ENCODE measurements at regions not wholly inside any gene's neighbourhood (a gene's known extent, or its start where the extent isn't known, plus 50 kb on each side); places are given as distances from the start of the nearest gene placed in this dataset.

DNA sequence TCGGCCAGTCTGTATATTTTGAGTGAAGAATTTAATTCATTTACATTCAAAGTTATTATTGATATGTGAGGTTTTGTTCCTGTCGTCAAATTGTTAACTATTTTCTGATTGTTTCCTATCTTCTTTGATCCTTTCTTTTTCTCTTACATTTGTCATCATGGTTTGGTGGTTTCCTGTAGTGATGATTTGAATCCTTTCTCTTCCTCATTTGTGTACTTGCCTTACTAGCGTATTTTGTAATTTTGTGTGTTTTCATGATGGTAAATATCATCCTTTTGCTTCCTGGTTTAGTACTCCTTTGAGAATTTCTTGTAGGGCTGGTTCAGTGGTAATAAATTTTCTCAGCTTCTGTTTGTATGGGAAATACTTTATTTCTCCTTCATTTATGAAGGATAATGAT, 151.7 kb upstream of the CEP162 start:
- Histone ChIP-seq H2BK15ac (ENCODE audit: low read length) (no peak overlapping the region), H3K27ac (ENCODE audit: low read depth, low read length) (no peak overlapping the region), H2AK5ac (ENCODE audit: low read depth, low read length) (no peak overlapping the region), H2BK20ac (ENCODE audit: low read length) (no peak overlapping the region), H3K9ac (replicated peaks in 1 of 4; ENCODE audit: extremely low read depth in 1 of 4, low read depth in 3 of 4, low read length in 3 of 4) (no peak overlapping the region), H2AFZ (ENCODE audit: low read length) (no peak overlapping the region), H3K4me2 (ENCODE audit: insufficient read depth in 1 of 2, low read depth in 2 of 2, low read length in 2 of 2) (no peak overlapping the region), H2BK12ac (ENCODE audit: low read depth, low read length) (no peak overlapping the region), H3K4ac (replicated peaks; ENCODE audit: insufficient read length, low read depth, low read length) (no peak overlapping the region), H3K4me3 (ENCODE audit: extremely low read depth in 1 of 4, insufficient read depth in 2 of 4, low read depth in 3 of 4, low read length in 4 of 4) (no peak overlapping the region), H3K56ac (replicated peaks; ENCODE audit: insufficient read length, low read depth, low read length) (no peak overlapping the region), H4K8ac (ENCODE audit: extremely low read depth, insufficient read depth, low read length) (no peak overlapping the region), H3K79me1 (ENCODE audit: low read depth, low read length) (no peaks in the 10 kb centered on the region), H3K27me3 (replicated peaks in 1 of 4; ENCODE audit: control insufficient read depth in 3 of 4, extremely low read depth in 1 of 4, insufficient read depth in 3 of 4, low read length in 3 of 4) (no peaks in the 10 kb centered on the region), H4K20me1 (replicated peaks in 1 of 2; ENCODE audit: control insufficient read depth in 1 of 2, insufficient read depth in 2 of 2, low read length in 2 of 2) (no peaks in the 10 kb centered on the region), H4K5ac (ENCODE audit: insufficient read length, low read depth, low read length) (no peak overlapping the region), H3K4me1 (replicated peaks in 1 of 4; ENCODE audit: control insufficient read depth in 3 of 4, insufficient read depth in 4 of 4, low read length in 3 of 4) (no peaks in the 10 kb centered on the region), H3K9me3 (ENCODE audit: insufficient read depth in 2 of 2, low read depth in 1 of 2, low read length in 1 of 2) (no peaks in the 10 kb centered on the region; a peak in 1 of 4 replicates), H3K79me2 (ENCODE audit: control insufficient read depth in 1 of 2, insufficient read depth in 2 of 2, low read length in 2 of 2) (no peaks in the 10 kb centered on the region), H3K23me2 (ENCODE audit: low read depth, low read length) (no peaks in the 10 kb centered on the region), H2BK120ac (replicated peaks; ENCODE audit: low read depth, low read length) (no peak overlapping the region), H2BK5ac (ENCODE audit: low read depth, low read length) (no peak overlapping the region), H4K91ac (replicated peaks; ENCODE audit: insufficient read length, low read length) (no peak overlapping the region), H3K23ac (ENCODE audit: insufficient read length) (no peak overlapping the region), H3K36me3 (ENCODE audit: control insufficient read depth in 2 of 4, insufficient read depth in 4 of 4, low read length in 3 of 4) (no peaks in the 10 kb centered on the region), H3K18ac (ENCODE audit: extremely low read depth, low read length) (no peak overlapping the region), H3K14ac (ENCODE audit: insufficient read length) (no peak overlapping the region)
- DNase-seq (ENCODE audit: low read depth in 1 of 2, low spot score in 2 of 2) (no peak), FAIRE-seq (no peak)
- ChIA-PET POLR2A (ENCODE audit: partially characterized antibody) (no interaction called here), CTCF (ENCODE audit: partially characterized antibody) (interaction anchor here (1.3 kb wide), 1 partner anchor 9 kb away, joined by 3 read pairs; no protein-coding TSS in a partner anchor)
- 81% methylated on average over 3 of the region's 3 CpGs; no CpG with 5 or more reads in 1 of the 2 experiments for WGBS, 2 experiments (ENCODE audit: extremely low coverage in 1 of 2, insufficient coverage in 1 of 2, insufficient read length in 1 of 2, insufficient replicate concordance in 2 of 2, low coverage in 1 of 2, low lambda C conversion rate in 2 of 2, missing lambda C conversion rate in 1 of 2)
- TF ChIP-seq CBX5 (IDR thresholded peaks at IDR 0.05; ENCODE audit: low read depth, low read length), result no peak
- no peak for TF ChIP-seq JUND (IDR thresholded peaks at IDR 0.05; ENCODE audit: low read length)
- TF ChIP-seq RAD21 (IDR thresholded peaks at IDR 0.05 in 1 of 2, conservative IDR thresholded peaks at IDR 0.05 in 1 of 2; ENCODE audit: low read depth in 2 of 2, low read length in 2 of 2), result no peak
- no peak for TF ChIP-seq NRF1 (IDR thresholded peaks at IDR 0.05; ENCODE audit: low read depth, low read length)
- TF ChIP-seq TCF12 (IDR thresholded peaks at IDR 0.05; ENCODE audit: low read depth, low read length), result no peak
- no peak for TF ChIP-seq PHF8 (conservative IDR thresholded peaks at IDR 0.05; ENCODE audit: low read depth, low read length)
- no peak for TF ChIP-seq BACH1 (IDR thresholded peaks at IDR 0.05; ENCODE audit: low read length)
- no peak for TF ChIP-seq MAFK (IDR thresholded peaks at IDR 0.05; ENCODE audit: low read depth, low read length)
- no peak for TF ChIP-seq POU5F1 (IDR thresholded peaks at IDR 0.05; ENCODE audit: low read depth, low read length)
- TF ChIP-seq, protein P1, sequence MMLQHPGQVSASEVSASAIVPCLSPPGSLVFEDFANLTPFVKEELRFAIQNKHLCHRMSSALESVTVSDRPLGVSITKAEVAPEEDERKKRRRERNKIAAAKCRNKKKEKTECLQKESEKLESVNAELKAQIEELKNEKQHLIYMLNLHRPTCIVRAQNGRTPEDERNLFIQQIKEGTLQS (IDR thresholded peaks at IDR 0.05; ENCODE audit: insufficient read depth, low read depth, low read length), result no peak

Data from H1 (cell line).